GM21529 (cell line): ENCODE measurements at regions not wholly inside any gene's neighbourhood (a gene's known extent, or its start where the extent isn't known, plus 50 kb on each side); places are given as distances from the start of the nearest gene placed in this dataset.
"Not testable (repeated sequence)": the region's sequence is repeated elsewhere in the genome, so short reads cannot be mapped to it uniquely, and the experiment has no call there.

Source experiments
- ATAC-seq: cut with Tn5 transposase; IDR thresholded peaks from one replicate; pipeline ENCODE4 v1.9.1; 2021; ENCODE audit not compliant: unreplicated experiment

GRCh38 chr3:124303305-124303910 is 311.5 kb upstream of the ROPN1 start:
- no peak for ATAC-seq

GRCh38 chr3:124306665-124307064 is 314.7 kb upstream of the ROPN1 start:
- no peak for ATAC-seq

- ATAC-seq: no peak
Observed at GRCh38 chr3:124313621-124314020, 321.7 kb upstream of the ROPN1 start.

- ATAC-seq: no peak
Observed at GRCh38 chr3:124315215-124316033, 323.5 kb upstream of the ROPN1 start.

- ATAC-seq: no peak
Observed at GRCh38 chr3:124316034-124316287, 324.0 kb upstream of the ROPN1 start.

- ATAC-seq: no peak
Observed at GRCh38 chr3:124318014-124318413, 326.1 kb upstream of the ROPN1 start.

GRCh38 chr3:124318656-124319055 is 326.7 kb upstream of the ROPN1 start:
- ATAC-seq: no peak

- no peak for ATAC-seq
Observed at GRCh38 chr3:124320976-124321375, 329.1 kb upstream of the ROPN1 start.

- ATAC-seq: no peak
Observed at GRCh38 chr3:124322309-124322880, 330.5 kb upstream of the ROPN1 start.

- ATAC-seq: no peak
Observed at GRCh38 chr3:124322966-124323365, 331.0 kb upstream of the ROPN1 start.

- ATAC-seq: no peak
Observed at GRCh38 chr3:124325248-124325647, 333.3 kb upstream of the ROPN1 start.

- ATAC-seq: no peak
Observed at GRCh38 chr3:124329723-124330122, 337.8 kb upstream of the ROPN1 start.

- ATAC-seq: no peak
Observed at GRCh38 chr3:124333931-124334640, 342.2 kb upstream of the ROPN1 start.

- no peak for ATAC-seq
Observed at GRCh38 chr3:124336067-124336656, 344.2 kb upstream of the ROPN1 start.

- ATAC-seq: no peak
Observed at GRCh38 chr3:124345845-124346244, 353.9 kb upstream of the ROPN1 start.

- no peak for ATAC-seq
Observed at GRCh38 chr3:124346487-124346886, 354.6 kb upstream of the ROPN1 start.

GRCh38 chr3:124347418-124347817 is 355.5 kb upstream of the ROPN1 start:
- no peak for ATAC-seq

GRCh38 chr3:124348555-124348954 is 356.6 kb upstream of the ROPN1 start:
- not testable (repeated sequence) for ATAC-seq

- no peak for ATAC-seq
Observed at GRCh38 chr3:124351430-124352148, 359.7 kb upstream of the ROPN1 start.

- ATAC-seq: no peak
Observed at GRCh38 chr3:124352149-124352539, 360.2 kb upstream of the ROPN1 start.

- no peak for ATAC-seq
Observed at GRCh38 chr3:124353691-124354090, 361.8 kb upstream of the ROPN1 start.
